Esophagus muscularis mucosa (tissue), 4 donors: ENCODE measurements at regions not wholly inside any gene's neighbourhood (a gene's known extent, or its start where the extent isn't known, plus 50 kb on each side); places are given as distances from the start of the nearest gene placed in this dataset.

Experiments
- DNase-seq: peaks from one replicate; pipeline ENCODE4 v3.0.0-alpha.2; 2017; ENCODE audit errors: extremely low spot score
- H3K27ac ChIP-seq, 4 donors: fragments of 200-600 bp; sonication (generic); replicated peaks in 1 of 4; 1 replicate in 3 of 4; 2 replicates in 1 of 4; pipeline ENCODE4 v1.5.1; 2016 to 2019; ENCODE audit warnings: mild to moderate bottlenecking in 1 of 4
- H3K27me3 ChIP-seq, 4 donors: fragments of 200-600 bp; sonication (generic); one replicate each; pipeline versions ENCODE4 v1.5.1 to v1.6.0; 2016 to 2019
- H3K36me3 ChIP-seq, 4 donors: fragments of 200-600 bp; sonication (generic); one replicate each; pipeline ENCODE4 v1.5.1; 2016 to 2019
- H3K4me1 ChIP-seq, 4 donors: fragments of 200-600 bp; sonication (generic); one replicate each; pipeline ENCODE4 v1.5.1; 2016 to 2019
- H3K4me3 ChIP-seq, 4 donors: fragments of 200-600 bp; sonication (generic); 1 replicate in 2 of 4; 2 replicates in 2 of 4; pipeline ENCODE4 v1.5.1; 2016 to 2019; ENCODE audit warnings: mild to moderate bottlenecking in 4 of 4, moderate library complexity in 1 of 4
- H3K9me3 ChIP-seq, 4 donors: fragments of 200-600 bp; sonication (generic); 1 replicate in 3 of 4; 2 replicates in 1 of 4; pipeline ENCODE4 v1.5.1; 2016 to 2019
- CTCF ChIP-seq, 3 experiments: fragments of 200-600 bp in 2 of 3; fragments of 450-650 bp in 1 of 3; sonication (generic) in 2 of 3; IDR thresholded peaks; one replicate each; pipeline ENCODE4 v1.5.1; 2017 to 2019; ENCODE audit warnings: antibody characterized with exemption in 3 of 3, mild to moderate bottlenecking in 2 of 3, moderate library complexity in 1 of 3
- EP300 ChIP-seq: sonication (generic); formaldehyde crosslinking; IDR thresholded peaks from one replicate; pipeline ENCODE4 v1.6.1; 2017; ENCODE audit warnings: antibody characterized with exemption
- POLR2A ChIP-seq: fragments of 450-650 bp; IDR thresholded peaks from one replicate; pipeline ENCODE4 v1.6.1; 2017; ENCODE audit warnings: antibody characterized with exemption, moderate library complexity, mild to moderate bottlenecking, low read depth
- POLR2AphosphoS5 ChIP-seq, 2 donors: sonication (generic); formaldehyde crosslinking; IDR thresholded peaks; one replicate each; pipeline ENCODE4 v1.6.1; 2017; ENCODE audit warnings: antibody characterized with exemption in 2 of 2
- WGBS: methylation state at CpG from one replicate; pipeline ENCODE4 v1.1.5; 2018; 5-methylcytosine and 5-hydroxymethylcytosine counted together
- intact Hi-C: fragments of 100-400 bp; cut with DNase I; formaldehyde crosslinking; loops from one replicate; pipeline ENCODE4 v1.15.1; 2023

- no peaks in the 10 kb centered on the region for H3K4me1 ChIP-seq
- H3K27ac ChIP-seq: no peak overlapping the region
- TF ChIP-seq EP300 (no peak), POLR2AphosphoS5 (IDR thresholded peaks at IDR 0.05) (no peak)
- no peak overlapping the region for H3K4me3 ChIP-seq
- no peak for DNase-seq
- H3K9me3 ChIP-seq: no peaks in the 10 kb centered on the region
- H3K27me3 ChIP-seq: no peaks in the 10 kb centered on the region
- intact Hi-C loops: no loop called here
- no peaks in the 10 kb centered on the region for H3K36me3 ChIP-seq
- 50% methylated on average over 1 of the region's 1 CpG for WGBS
Measured at GRCh38 chr2:84160453-84160852, 298.6 kb downstream of the SUCLG1 start.

- no peaks in the 10 kb centered on the region for H3K27me3 ChIP-seq
- H3K4me1 ChIP-seq: no peaks in the 10 kb centered on the region
- H3K9me3 ChIP-seq: peaks cover 0 to 4% (median 0%) of the 10 kb centered on the region in 4 donors
- no peak overlapping the region for H3K4me3 ChIP-seq
- H3K36me3 ChIP-seq: no peaks in the 10 kb centered on the region
- 90% methylated on average over 2 of the region's 2 CpGs for WGBS
- intact Hi-C loops: no loop called here
- TF ChIP-seq CTCF (IDR thresholded peaks at IDR 0.05) (no peak), POLR2AphosphoS5 (IDR thresholded peaks at IDR 0.05) (no peak), EP300 (no peak)
- DNase-seq: no peak
- no peak overlapping the region for H3K27ac ChIP-seq
Measured at GRCh38 chr2:84158605-84159004, 300.5 kb downstream of the SUCLG1 start.

DNA sequence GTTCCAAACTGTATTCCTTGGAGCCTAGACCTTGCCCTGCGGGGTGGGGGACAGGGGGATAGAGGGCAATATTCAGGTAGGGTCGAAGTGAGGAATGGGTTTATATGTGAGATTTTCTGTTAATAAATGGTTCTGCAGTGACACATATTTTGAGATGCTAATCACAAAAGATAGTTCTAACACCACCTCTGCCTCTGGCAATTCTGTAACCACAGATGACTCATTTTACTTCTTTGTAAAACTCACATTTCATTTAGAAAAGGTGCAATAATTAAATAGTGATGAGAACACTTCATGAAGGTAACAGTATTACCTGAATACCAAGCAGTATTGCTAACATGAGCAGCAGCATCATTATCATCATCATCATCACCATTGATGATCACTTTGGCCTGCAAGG, 306.6 kb downstream of the SUCLG1 start:
- DNase-seq: no peak
- TF ChIP-seq POLR2A: no peak
- TF ChIP-seq POLR2AphosphoS5 (IDR thresholded peaks at IDR 0.05): no peak
- TF ChIP-seq CTCF (IDR thresholded peaks at IDR 0.05): no peak
- TF ChIP-seq EP300: no peak
- no peak overlapping the region for H3K27ac ChIP-seq
- peaks cover 0 to 4% (median 0%) of the 10 kb centered on the region in 4 donors for H3K9me3 ChIP-seq
- no peaks in the 10 kb centered on the region for H3K4me1 ChIP-seq
- 77% methylated on average over 2 of the region's 2 CpGs for WGBS
- H3K4me3 ChIP-seq: no peak overlapping the region
- intact Hi-C loops: no loop called here
- H3K36me3 ChIP-seq: no peaks in the 10 kb centered on the region
- no peaks in the 10 kb centered on the region for H3K27me3 ChIP-seq

- intact Hi-C loops: no loop called here
- WGBS: 76% methylated on average over 4 of the region's 4 CpGs
- no peaks in the 10 kb centered on the region for H3K9me3 ChIP-seq
Measured at GRCh38 chr2:84144345-84144744, 314.7 kb downstream of the SUCLG1 start.

DNA sequence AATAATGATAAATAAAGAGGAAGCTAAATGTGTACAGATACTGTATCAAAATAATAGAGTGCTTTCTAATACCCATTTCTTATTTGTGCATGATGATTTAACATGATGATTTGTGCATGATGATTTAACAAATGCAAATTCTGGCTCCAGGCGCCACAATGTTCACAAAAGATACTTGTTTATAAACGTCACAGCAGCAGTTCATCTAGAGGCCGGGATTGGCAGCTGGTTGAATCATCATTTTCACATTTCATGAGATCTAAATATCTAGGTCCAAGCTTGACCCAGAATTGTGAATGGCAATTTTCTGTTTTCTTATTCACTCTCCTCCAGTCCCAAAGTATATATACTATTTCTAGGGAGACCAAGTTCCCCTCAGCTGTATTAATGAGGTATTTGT, 322.0 kb downstream of the SUCLG1 start:
- Histone ChIP-seq H3K27ac (no peak overlapping the region), H3K27me3 (no peaks in the 10 kb centered on the region), H3K9me3 (no peaks in the 10 kb centered on the region), H3K36me3 (no peaks in the 10 kb centered on the region), H3K4me3 (no peak overlapping the region), H3K4me1 (no peaks in the 10 kb centered on the region)
- 48% methylated on average over 3 of the region's 3 CpGs for WGBS
- TF ChIP-seq CTCF (IDR thresholded peaks at IDR 0.05): no peak
- TF ChIP-seq POLR2A: no peak
- TF ChIP-seq EP300: no peak
- no peak for TF ChIP-seq POLR2AphosphoS5 (IDR thresholded peaks at IDR 0.05)
- DNase-seq: no peak
- intact Hi-C loops: no loop called here

More at GRCh38 chr2:84144345-84144744, 314.7 kb downstream of the SUCLG1 start:
- no peak for TF ChIP-seq CTCF (IDR thresholded peaks at IDR 0.05)
- no peak for TF ChIP-seq POLR2AphosphoS5 (IDR thresholded peaks at IDR 0.05)
- no peak for TF ChIP-seq POLR2A
- no peak for TF ChIP-seq EP300
- DNase-seq: no peak
- H3K4me3 ChIP-seq: no peak overlapping the region
- no peaks in the 10 kb centered on the region for H3K36me3 ChIP-seq
- no peak overlapping the region for H3K27ac ChIP-seq
- H3K27me3 ChIP-seq: no peaks in the 10 kb centered on the region
- no peaks in the 10 kb centered on the region for H3K4me1 ChIP-seq
